Calu3 (cell line): ENCODE measurements at regions not wholly inside any gene's neighbourhood (a gene's known extent, or its start where the extent isn't known, plus 50 kb on each side); places are given as distances from the start of the nearest gene placed in this dataset.
A peak's percentile ranks its signal among the peaks of the same experiment; 100 is the strongest.

ENCODE experiments used
- BruUV-seq: library from RNA; stranded (reverse); fragments of 400-500 nt; replicated peaks from 2 replicates; lab custom pipeline; 2021; lab: Mats Ljungman, UMichigan
- CTCF ChIA-PET: fragments of 300-600 bp; sonication (Branson Sonifier 250); formaldehyde crosslinking; loops from one replicate; lab custom pipeline; 2022; ENCODE audit warnings: antibody characterized with exemption; lab: Charles Lee
- DNase-seq: peaks from one replicate; pipeline ENCODE4 v3.0.0; 2022
- H3K27ac Mint-ChIP-seq: one replicate; pipeline ENCODE4 v1.8.0; 2022; ENCODE audit warnings: mixed read lengths; ENCODE audit not compliant: unreplicated experiment
- H3K27me3 Mint-ChIP-seq: one replicate; pipeline ENCODE4 v1.8.0; 2022; ENCODE audit warnings: mixed read lengths; ENCODE audit not compliant: unreplicated experiment
- H3K36me3 Mint-ChIP-seq: one replicate; pipeline ENCODE4 v1.8.0; 2022; ENCODE audit warnings: mild to moderate bottlenecking, moderate library complexity, mixed read lengths; ENCODE audit not compliant: insufficient read depth, unreplicated experiment
- H3K4me1 Mint-ChIP-seq: one replicate; pipeline ENCODE4 v1.8.0; 2022; ENCODE audit warnings: mild to moderate bottlenecking, low read depth, mixed read lengths; ENCODE audit not compliant: unreplicated experiment
- H3K4me3 Mint-ChIP-seq: one replicate; pipeline ENCODE4 v1.8.0; 2022; ENCODE audit warnings: mild to moderate bottlenecking, low read depth, moderate library complexity, mixed read lengths; ENCODE audit not compliant: unreplicated experiment
- H3K9me3 Mint-ChIP-seq: one replicate; pipeline ENCODE4 v1.8.0; 2022; ENCODE audit warnings: low read depth, mixed read lengths; ENCODE audit not compliant: unreplicated experiment
- intact Hi-C: fragments of 100-400 bp; cut with micrococcal nuclease; formaldehyde crosslinking; loops from one replicate; pipeline ENCODE4 v1.10.0; 2022; ENCODE audit not compliant: unreplicated experiment
- TF ChIP-seq, protein P1 (sequence below): fragments of 200-600 bp; IDR thresholded peaks from one replicate; pipeline ENCODE4 v1.8.0; 2022; ENCODE audit warnings: antibody characterized with exemption; ENCODE audit not compliant: unreplicated experiment

DNA sequence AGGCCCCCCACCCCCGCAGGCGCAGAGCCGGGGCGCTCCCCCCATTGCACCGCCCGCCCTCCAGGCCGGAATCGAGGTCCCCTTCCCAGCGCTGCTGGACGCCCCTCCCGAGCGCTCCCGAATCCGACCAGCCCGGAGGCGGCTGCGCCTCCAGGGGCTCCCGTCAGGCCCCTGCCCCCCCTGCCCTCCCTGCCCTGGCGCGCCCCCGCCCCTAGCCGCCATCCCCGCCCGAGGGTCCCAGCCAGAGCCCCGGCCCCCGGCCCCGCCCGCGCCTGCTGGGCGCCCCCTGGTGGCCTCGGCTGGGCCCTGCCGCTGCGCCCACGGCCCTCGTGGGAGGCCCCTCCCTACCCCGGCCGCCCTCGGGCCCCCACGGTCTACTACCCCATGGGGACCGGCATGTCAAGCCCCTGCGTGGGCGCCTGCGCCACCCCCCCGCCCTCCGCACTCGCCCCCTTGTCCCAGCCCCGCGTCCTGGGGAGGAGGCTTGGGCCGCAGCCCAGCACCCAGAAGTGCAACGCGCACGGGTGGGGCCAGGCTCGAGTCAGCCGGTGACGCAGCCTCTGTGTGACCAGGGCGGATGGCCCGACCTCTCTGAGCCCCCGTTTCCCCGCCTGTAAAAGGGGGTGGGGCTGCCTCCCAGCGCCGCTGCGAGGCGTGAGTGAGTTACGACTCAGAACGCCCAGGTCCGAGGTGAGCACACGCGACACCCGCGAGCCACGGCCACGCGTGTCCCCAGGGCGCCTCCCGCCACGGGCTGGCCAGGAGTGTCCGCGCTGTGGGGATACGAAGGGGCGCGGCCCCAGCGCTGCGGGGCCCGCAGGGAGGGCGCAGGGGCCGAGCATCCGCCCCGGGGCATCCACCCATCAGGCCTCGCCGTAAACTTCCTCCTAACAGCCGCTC is 104.9 kb downstream of the FAM53A start:
- BruUV-seq, result no TSS peak
- H3K9me3 Mint-ChIP-seq, result no peaks in the 10 kb centered on the region
- intact Hi-C loops, result no loop called here

DNA sequence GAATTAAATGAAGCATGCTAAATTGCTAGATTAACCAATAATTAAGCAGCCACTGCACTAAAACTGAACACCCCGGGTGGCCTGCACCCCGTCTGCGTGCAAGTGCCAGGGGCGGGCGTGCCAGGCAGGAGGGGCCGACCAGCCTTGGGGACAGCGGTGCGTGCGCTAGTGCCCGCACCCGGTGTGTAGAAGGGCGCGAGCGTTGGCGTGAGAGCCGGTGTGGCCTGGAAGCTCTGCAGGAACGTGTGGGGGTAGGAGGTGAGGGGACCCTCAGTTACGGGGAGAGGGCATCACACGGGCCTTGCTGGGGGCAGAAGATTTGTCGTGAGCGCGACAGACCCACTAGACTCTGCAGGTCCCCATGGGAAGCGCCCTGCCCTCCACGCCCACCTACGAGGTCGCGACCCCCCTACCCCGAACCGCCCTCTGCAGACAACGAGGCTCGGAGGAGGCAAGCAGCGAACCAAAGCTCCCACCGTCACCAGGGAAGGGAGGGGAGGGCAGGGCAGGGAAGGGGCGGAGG is 105.8 kb downstream of the FAM53A start:
- TF ChIP-seq, protein P1, sequence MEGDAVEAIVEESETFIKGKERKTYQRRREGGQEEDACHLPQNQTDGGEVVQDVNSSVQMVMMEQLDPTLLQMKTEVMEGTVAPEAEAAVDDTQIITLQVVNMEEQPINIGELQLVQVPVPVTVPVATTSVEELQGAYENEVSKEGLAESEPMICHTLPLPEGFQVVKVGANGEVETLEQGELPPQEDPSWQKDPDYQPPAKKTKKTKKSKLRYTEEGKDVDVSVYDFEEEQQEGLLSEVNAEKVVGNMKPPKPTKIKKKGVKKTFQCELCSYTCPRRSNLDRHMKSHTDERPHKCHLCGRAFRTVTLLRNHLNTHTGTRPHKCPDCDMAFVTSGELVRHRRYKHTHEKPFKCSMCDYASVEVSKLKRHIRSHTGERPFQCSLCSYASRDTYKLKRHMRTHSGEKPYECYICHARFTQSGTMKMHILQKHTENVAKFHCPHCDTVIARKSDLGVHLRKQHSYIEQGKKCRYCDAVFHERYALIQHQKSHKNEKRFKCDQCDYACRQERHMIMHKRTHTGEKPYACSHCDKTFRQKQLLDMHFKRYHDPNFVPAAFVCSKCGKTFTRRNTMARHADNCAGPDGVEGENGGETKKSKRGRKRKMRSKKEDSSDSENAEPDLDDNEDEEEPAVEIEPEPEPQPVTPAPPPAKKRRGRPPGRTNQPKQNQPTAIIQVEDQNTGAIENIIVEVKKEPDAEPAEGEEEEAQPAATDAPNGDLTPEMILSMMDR, result no peak
- H3K36me3 Mint-ChIP-seq, result no peaks in the 10 kb centered on the region
- intact Hi-C loops, result no loop called here
- H3K4me3 Mint-ChIP-seq, result no peak overlapping the region
- peaks cover 59% of the 10 kb centered on the region for H3K27me3 Mint-ChIP-seq
- no TSS peak for BruUV-seq
- CTCF ChIA-PET, result no interaction called here
- no peak for DNase-seq
- no peaks in the 10 kb centered on the region for H3K4me1 Mint-ChIP-seq
- no peaks in the 10 kb centered on the region for H3K9me3 Mint-ChIP-seq
- no peak overlapping the region for H3K27ac Mint-ChIP-seq

More for the DNA sequence above, 104.9 kb downstream of the FAM53A start:
- H3K36me3 Mint-ChIP-seq, result peaks cover 3% of the 10 kb centered on the region
- H3K4me3 Mint-ChIP-seq, result peak overlapping the region; percentile 39
- H3K27me3 Mint-ChIP-seq, result peaks cover 59% of the 10 kb centered on the region
- no peak overlapping the region for H3K27ac Mint-ChIP-seq
- DNase-seq, result peak; percentile 39
- TF ChIP-seq, protein P1, result peak; percentile 63
- CTCF ChIA-PET, result no interaction called here
- H3K4me1 Mint-ChIP-seq, result no peaks in the 10 kb centered on the region

- TF ChIP-seq, protein P1, result no peak
- no TSS peak for BruUV-seq
- Mint-ChIP-seq H3K27me3 (peaks cover 59% of the 10 kb centered on the region), H3K9me3 (no peaks in the 10 kb centered on the region), H3K4me1 (no peaks in the 10 kb centered on the region), H3K4me3 (no peak overlapping the region), H3K27ac (no peak overlapping the region), H3K36me3 (no peaks in the 10 kb centered on the region)
- DNase-seq, result no peak
- CTCF ChIA-PET, result no interaction called here
- intact Hi-C loops, result no loop called here
Observed at GRCh38 chr4:1577822-1578217, 106.3 kb downstream of the FAM53A start.

DNA sequence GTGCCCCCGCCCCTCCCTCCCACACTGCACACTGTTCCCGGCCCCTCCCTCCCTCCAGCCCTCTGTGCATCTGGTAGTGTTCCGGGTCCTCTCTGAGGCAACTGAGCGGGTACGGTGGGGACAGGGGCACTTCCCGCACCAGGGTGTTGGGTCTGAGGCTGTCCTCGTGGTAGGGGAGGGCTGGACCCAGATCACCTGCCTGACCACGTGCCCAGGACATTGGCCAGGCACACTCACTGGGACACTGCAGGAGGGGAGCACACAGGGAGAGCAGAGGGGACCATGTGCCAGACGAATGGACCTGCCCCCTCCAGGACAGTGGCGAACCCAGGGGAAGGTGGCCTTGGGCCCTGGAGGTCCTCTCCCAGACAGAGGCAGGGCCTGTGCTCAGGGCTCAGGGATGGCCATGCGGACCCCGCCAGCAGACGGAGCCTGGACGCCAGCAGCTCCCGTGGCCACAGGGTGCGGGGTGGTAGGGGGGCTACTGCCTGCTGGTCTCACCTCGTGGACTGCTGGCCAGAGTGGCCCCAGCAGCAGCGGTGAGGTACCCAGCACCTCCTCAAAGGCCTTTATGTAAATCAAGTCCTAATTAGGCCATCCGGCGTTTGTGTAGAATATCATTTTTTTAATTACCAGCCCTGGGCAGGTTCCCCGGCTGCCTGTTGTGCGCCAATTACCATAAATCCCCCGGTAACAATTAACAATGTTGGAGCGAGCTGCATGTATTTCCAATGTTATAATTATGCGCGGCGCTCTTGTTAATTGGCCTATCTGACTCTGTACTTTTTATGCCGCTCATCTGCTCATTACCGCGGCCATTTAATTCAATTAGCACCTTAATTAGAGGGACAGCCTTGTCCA is 106.9 kb downstream of the FAM53A start:
- CTCF ChIA-PET, result no interaction called here
- no peak for DNase-seq
- intact Hi-C loops, result no loop called here
- Mint-ChIP-seq H3K27me3 (peaks cover 59% of the 10 kb centered on the region), H3K4me3 (no peak overlapping the region), H3K4me1 (no peaks in the 10 kb centered on the region), H3K27ac (no peak overlapping the region), H3K9me3 (no peaks in the 10 kb centered on the region), H3K36me3 (no peaks in the 10 kb centered on the region)
- BruUV-seq, result no TSS peak
- TF ChIP-seq, protein P1, result no peak
